ENCODE measurements at regions not wholly inside any gene's neighbourhood (a gene's known extent, or its start where the extent isn't known, plus 50 kb on each side); places are given as distances from the start of the nearest gene placed in this dataset.

- Histone ChIP-seq H3K27me3 (ENCODE audit: low read length) (no peaks in the 10 kb centered on the region), H3K4me2 (ENCODE audit: low read depth, low read length, poor library complexity, severe bottlenecking) (peak overlapping the region; percentile 31), H3K4me3 (ENCODE audit: insufficient read depth, low read length, poor library complexity, severe bottlenecking) (no peak overlapping the region), H3K36me3 (ENCODE audit: low read length) (no peaks in the 10 kb centered on the region), H3K9me3 (ENCODE audit: insufficient read depth, low read length) (no peaks in the 10 kb centered on the region), H2AFZ (ENCODE audit: low read depth, low read length, severe bottlenecking) (peak overlapping the region; percentile 39), H4K20me1 (ENCODE audit: low read depth, low read length) (no peaks in the 10 kb centered on the region), H3K9me2 (replicated peaks; ENCODE audit: insufficient read depth, low read length) (no peaks in the 10 kb centered on the region), H3F3A (ENCODE audit: insufficient read depth) (no peaks in the 10 kb centered on the region), H3K9ac (ENCODE audit: low read length) (no peak overlapping the region), H3K27ac (ENCODE audit: low read depth, low read length) (peak overlapping the region; percentile 16; the same call in 1 of the 2 replicates), H3K79me2 (ENCODE audit: insufficient read depth, low read length) (no peaks in the 10 kb centered on the region)
- no peak for TF ChIP-seq EZH2phosphoT487 (conservative IDR thresholded peaks at IDR 0.05; ENCODE audit: low read length)
- TF ChIP-seq, protein P1, sequence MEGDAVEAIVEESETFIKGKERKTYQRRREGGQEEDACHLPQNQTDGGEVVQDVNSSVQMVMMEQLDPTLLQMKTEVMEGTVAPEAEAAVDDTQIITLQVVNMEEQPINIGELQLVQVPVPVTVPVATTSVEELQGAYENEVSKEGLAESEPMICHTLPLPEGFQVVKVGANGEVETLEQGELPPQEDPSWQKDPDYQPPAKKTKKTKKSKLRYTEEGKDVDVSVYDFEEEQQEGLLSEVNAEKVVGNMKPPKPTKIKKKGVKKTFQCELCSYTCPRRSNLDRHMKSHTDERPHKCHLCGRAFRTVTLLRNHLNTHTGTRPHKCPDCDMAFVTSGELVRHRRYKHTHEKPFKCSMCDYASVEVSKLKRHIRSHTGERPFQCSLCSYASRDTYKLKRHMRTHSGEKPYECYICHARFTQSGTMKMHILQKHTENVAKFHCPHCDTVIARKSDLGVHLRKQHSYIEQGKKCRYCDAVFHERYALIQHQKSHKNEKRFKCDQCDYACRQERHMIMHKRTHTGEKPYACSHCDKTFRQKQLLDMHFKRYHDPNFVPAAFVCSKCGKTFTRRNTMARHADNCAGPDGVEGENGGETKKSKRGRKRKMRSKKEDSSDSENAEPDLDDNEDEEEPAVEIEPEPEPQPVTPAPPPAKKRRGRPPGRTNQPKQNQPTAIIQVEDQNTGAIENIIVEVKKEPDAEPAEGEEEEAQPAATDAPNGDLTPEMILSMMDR (IDR thresholded peaks at IDR 0.05; ENCODE audit: insufficient read depth, low read length, poor library complexity, severe bottlenecking), result no peak
Observed at GRCh38 chr10:108894402-108895301, 1028.7 kb downstream of the XPNPEP1 start.

DNA sequence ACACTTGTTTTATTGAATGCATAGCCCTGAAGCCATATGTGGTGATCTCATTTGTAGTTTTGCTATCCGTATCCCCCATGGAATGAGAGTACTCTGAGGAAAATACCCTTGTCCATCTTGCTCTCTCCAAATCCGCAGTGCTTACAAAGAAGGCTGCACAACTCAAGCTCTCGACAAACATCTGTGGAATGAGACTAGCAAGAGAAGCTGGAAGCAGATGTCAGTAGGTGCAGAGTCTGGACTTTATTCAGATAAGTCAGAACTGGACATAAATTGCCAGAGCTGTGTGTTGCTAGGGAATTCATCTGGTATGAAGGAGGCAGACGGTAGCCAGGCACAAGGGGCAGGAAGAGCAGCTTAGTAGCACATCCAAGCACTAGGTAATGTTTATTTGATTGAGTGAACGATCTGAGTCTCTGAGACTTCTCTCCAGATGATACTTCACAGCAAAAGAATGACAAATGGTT is 1046.2 kb downstream of the XPNPEP1 start:
- H3K27ac ChIP-seq (ENCODE audit: low read depth, low read length), result no peak overlapping the region
- H3K4me2 ChIP-seq (ENCODE audit: low read depth, low read length, poor library complexity, severe bottlenecking), result no peak overlapping the region
- H2AFZ ChIP-seq (ENCODE audit: low read depth, low read length, severe bottlenecking), result no peak overlapping the region
- no peaks in the 10 kb centered on the region for H3K9me3 ChIP-seq (ENCODE audit: insufficient read depth, low read length)
- no peak overlapping the region for H3K9ac ChIP-seq (ENCODE audit: low read length)
- H4K20me1 ChIP-seq (ENCODE audit: low read depth, low read length), result no peaks in the 10 kb centered on the region
- no peak for TF ChIP-seq EZH2phosphoT487 (conservative IDR thresholded peaks at IDR 0.05; ENCODE audit: low read length)
- TF ChIP-seq, protein P1 (IDR thresholded peaks at IDR 0.05; ENCODE audit: insufficient read depth, low read length, poor library complexity, severe bottlenecking), result no peak
- H3K36me3 ChIP-seq (ENCODE audit: low read length), result no peaks in the 10 kb centered on the region
- H3K9me2 ChIP-seq (replicated peaks; ENCODE audit: insufficient read depth, low read length), result no peaks in the 10 kb centered on the region
- no peaks in the 10 kb centered on the region for H3F3A ChIP-seq (ENCODE audit: insufficient read depth)
- 0 out of 2 replicates have a peak, but pooled peaks cover 2% of the 10 kb centered on the region for H3K27me3 ChIP-seq (ENCODE audit: low read length)
- no peak overlapping the region for H3K4me3 ChIP-seq (ENCODE audit: insufficient read depth, low read length, poor library complexity, severe bottlenecking)
- no peaks in the 10 kb centered on the region for H3K79me2 ChIP-seq (ENCODE audit: insufficient read depth, low read length)

- Histone ChIP-seq H3K9me3 (ENCODE audit: insufficient read depth, low read length) (no peaks in the 10 kb centered on the region), H4K20me1 (ENCODE audit: low read depth, low read length) (no peaks in the 10 kb centered on the region), H3F3A (ENCODE audit: insufficient read depth) (no peaks in the 10 kb centered on the region), H2AFZ (ENCODE audit: low read depth, low read length, severe bottlenecking) (no peak overlapping the region), H3K27me3 (ENCODE audit: low read length) (0 out of 2 replicates have a peak, but pooled peaks cover 2% of the 10 kb centered on the region), H3K79me2 (ENCODE audit: insufficient read depth, low read length) (no peaks in the 10 kb centered on the region), H3K9ac (ENCODE audit: low read length) (no peak overlapping the region), H3K27ac (ENCODE audit: low read depth, low read length) (no peak overlapping the region), H3K9me2 (replicated peaks; ENCODE audit: insufficient read depth, low read length) (no peaks in the 10 kb centered on the region), H3K4me3 (ENCODE audit: insufficient read depth, low read length, poor library complexity, severe bottlenecking) (no peak overlapping the region), H3K36me3 (ENCODE audit: low read length) (no peaks in the 10 kb centered on the region), H3K4me2 (ENCODE audit: low read depth, low read length, poor library complexity, severe bottlenecking) (no peak overlapping the region)
- TF ChIP-seq, protein P1 (IDR thresholded peaks at IDR 0.05; ENCODE audit: insufficient read depth, low read length, poor library complexity, severe bottlenecking), result no peak
- no peak for TF ChIP-seq EZH2phosphoT487 (conservative IDR thresholded peaks at IDR 0.05; ENCODE audit: low read length)
Observed at GRCh38 chr10:108872854-108873253, 1050.5 kb downstream of the XPNPEP1 start.
